ENCODE measurements at regions not wholly inside any gene's neighbourhood (a gene's known extent, or its start where the extent isn't known, plus 50 kb on each side); places are given as distances from the start of the nearest gene placed in this dataset.

DNA sequence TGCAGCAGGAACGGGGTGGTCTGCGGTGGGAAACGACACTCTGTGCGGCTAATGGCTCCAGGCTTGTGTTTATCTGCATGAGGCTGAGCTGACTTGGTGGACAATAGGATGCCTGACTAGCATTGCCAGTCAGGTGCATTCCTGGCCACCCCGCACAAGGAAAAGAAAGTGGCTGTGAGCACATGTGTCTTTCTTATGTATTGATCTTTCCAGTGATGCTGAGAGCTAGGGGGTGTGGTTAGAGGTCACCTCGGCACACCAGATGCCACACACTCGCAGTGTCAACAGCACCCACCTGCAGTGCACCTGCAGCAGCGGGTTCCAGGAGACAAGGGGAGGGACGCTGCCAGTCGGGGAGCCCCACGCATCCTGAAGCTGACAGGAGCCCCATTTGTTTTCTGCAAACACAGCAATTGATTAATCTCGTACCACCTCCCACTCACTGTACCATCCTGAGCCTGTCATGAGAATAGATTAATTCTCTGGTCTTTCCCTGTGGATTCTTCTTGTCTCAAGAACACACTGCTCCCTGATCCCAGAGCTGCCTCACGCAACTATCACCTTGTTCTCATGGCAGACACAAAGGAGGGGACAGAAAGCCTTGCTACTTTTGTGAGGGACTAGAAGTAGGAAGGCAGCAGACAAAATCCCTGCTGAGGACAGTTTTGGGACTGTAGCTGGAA lies 251.7 kb upstream of the WWC1 start:
- DNase-seq: no peak

DNA sequence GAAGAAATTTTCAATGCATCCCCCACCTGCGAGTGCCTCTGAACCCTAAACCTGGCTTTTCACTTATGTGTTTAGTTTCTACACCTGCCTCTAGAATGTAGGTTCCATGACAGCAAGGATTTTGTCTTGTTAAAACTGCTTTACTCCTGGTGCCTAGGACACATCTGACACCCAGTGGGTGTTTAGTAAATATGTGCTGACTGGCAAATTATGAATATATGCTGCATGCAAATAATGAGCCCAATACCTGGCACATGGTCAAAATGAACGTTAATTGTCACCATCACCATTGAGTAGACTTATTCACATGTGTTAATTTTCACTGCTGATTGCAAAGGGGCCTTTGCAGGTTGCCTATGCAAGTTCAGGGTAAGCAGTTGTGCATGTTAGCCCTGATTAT lies 249.9 kb upstream of the WWC1 start:
- DNase-seq: no peak

DNA sequence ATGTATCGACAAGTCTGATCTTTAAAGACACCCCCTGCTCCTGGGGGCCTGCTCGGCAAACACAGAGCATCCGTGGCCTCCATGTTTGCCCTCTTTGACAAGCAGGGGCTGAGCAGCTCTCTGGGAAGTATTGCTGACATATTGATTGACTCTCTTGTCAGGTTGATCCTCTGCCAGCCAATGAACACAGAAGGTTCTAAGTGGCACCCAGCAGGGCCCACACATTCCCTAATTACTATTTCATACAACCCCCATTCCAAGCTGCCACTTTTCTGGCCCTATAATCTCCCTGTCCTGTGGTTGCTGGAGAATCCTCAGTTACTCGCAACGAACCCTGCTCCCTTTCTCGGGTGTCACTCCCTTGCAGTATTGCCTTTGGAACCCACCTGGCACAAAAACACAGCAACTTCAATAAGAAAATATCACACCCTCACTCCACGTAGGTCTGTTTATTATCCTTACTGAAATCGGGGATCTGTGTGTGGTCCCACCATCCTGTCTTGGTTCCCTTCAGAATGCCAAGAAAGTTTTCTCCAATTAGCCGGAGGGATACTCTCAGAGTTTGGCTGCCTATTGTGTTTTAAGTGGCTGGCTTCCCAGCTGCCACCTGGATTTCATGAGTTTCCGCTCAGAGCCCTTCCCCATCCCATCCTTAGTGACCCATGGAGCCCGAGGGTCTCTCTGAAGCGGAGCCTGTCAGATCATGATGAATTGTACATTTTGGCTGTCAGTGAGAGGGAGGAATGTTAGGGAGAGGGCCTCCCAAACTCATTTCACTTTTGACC lies 249.0 kb upstream of the WWC1 start:
- DNase-seq: peak in 1 of 3 donors; percentile 51

DNA sequence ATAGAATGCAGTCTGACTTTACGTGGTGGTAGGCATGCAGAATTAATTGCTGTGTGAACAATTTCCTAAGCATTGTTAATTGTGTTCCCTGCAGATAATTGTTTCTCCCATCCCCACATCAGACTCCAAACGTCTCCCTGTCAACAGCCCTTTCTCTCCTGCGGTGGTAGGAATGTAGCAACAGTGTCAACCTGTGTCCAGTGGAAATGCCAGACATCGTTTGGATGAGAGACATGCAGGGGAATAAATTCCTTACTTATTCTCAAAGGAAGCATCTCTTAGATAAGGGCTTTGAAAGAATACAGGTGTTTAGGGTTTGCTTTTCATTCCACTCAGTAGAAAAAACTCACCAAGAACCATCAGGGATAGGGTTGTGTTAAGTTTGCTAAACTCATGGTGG lies 245.3 kb upstream of the WWC1 start:
- DNase-seq: no peak

DNA sequence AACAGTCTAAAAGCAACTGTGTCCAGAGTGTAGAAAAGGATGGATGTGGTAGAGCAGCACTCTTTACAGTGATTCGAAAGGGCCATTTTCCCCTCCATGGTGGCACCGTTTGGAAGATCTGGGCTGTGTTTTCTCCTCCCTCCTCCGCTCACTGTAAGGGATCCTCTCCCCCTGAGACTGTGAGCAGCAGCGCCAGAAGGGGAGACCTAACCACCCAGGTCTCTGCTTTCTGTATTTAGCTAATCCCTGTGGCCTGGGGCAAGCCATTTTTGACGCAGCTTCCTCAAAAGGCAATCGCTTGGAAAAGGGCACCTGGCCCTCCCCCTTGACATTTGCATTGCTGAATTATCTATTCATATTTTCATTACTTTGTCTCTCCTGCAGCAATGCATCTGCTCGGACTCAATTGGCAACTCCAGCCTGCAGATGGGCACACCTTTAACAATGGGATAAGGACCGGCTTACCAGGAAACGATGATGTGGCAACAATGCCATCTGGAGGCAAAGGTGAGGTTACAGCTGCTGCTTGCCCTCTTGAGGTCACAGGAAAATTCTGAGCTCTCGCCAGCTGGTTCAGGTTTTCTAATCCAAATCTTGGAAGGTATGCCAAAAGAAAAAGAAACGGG lies 244.3 kb upstream of the WWC1 start:
- DNase-seq: peak in 1 of 3 donors; percentile 23

DNA sequence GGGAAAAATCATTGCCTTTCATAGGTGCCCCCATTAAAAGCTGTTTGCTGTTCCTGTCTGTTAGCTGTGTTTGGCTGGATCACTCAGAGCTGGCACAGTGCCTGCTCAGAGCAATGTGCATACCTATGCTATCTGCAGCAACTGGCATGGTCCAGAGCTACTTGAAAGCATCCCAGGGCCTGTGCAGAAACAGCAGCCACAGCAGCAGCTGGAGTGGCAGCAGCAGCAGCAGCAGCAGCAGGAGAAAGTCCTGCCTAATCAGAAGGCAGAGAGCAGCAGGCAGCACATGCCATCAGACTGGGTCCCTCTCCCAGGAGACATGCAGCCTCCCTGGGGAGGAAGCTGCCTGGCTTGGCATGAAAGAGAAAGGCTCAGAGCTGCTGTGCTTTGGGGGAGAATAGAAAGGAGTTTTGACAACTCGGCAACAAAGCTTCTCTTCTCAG lies 243.8 kb upstream of the WWC1 start:
- DNase-seq: peak in 1 of 3 donors; percentile 13

DNA sequence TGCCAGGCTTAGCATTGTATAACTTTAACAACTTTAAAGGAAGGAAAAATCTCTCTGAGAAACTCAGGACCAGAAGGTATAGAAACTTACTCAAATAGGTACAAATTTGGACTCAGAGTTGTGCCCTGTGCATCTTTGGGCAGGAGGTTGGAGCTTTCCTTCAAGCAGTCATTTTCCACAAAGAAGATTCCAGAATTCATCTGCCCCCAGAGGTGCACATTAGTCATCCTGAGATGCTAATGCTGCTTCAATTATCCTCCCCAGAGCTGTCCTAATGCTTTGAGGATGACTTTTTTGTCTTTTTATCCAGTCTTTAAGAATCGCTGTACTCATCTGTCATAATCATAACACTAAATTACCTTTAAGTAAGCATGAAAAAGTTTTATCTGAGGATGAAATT lies 243.0 kb upstream of the WWC1 start:
- DNase-seq: no peak

DNA sequence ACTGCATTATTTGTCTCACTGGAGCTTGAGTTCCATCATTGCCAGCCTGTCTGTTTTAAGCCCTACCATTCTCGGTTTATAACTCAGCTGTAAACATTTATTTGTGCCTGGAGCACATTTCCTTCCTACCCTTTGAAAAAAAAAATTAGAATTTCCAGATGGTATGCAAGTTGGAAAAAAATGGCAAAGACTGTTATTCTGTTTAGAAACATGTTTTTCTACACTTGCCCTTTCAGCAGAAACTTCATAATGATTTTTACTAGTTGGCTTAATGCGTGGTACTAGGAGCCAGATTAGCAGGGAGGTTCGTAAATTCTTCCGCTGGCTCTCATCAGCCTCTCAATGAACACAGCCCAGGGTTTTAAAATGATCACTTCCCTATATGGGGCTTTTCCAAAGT lies 238.8 kb upstream of the WWC1 start:
- peak in 1 of 3 donors; percentile 10 for DNase-seq

DNA sequence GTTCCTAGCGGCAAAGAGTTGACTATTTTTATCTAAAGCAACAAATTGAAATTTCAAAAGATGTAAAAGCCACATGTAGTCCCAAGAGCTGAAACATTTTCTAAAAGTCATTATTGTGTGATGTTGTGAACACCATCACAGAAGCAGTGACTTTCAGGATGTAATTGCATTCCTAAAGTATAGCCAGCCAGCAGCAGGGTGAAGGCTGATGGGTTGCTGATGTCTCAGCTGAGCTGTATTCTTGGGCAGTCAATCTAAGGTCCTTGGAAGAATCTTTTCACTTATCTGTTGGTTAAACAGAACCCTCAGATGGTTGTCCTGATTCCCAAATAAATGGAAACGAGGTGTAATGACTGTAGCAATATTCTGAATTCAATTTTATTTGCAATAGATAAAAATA lies 237.4 kb upstream of the WWC1 start:
- no peak for DNase-seq

DNA sequence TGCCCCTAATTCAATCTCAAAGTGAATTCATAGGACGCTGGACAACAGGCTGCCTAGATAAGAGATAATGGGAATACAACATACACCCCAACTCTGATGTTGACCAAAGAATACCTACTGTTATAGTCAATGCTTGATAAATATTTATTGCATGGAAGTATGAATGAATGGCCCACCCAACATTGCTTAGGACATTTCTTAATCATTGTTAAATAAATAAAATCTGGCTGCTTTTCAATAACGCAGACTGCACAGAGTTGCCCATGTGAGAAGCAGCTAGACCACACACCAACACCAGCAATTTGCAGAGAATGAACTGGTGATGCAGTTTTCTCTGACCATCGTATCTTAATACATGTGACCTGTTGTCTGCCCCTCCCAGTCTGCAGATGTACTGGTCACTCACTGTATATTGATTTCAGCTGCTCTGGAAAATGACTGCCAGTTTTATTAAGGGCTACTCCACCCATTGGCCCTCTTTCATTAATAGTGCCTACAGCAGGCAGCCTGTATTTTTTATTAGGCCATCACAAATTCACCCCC lies 236.2 kb upstream of the WWC1 start:
- DNase-seq: no peak

DNA sequence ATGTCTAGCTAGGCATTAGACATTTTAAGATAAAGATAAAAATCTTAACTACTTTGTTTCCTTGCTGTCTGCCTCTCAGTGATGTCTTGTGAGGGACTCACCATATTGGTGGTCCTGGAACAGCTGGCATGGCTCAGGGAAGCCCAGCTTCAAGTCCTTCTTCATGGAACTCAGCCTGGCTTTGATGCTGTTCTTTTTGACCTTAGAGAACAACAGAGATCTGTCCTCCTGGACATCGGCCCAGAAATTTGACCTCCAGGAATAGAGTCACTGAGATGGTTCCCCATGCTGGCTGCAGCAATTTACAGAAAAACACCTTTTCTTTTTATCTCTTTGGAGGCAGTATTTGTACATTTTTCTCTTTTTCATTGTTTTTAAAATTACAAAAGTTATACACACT lies 235.5 kb upstream of the WWC1 start:
- DNase-seq: no peak

DNA sequence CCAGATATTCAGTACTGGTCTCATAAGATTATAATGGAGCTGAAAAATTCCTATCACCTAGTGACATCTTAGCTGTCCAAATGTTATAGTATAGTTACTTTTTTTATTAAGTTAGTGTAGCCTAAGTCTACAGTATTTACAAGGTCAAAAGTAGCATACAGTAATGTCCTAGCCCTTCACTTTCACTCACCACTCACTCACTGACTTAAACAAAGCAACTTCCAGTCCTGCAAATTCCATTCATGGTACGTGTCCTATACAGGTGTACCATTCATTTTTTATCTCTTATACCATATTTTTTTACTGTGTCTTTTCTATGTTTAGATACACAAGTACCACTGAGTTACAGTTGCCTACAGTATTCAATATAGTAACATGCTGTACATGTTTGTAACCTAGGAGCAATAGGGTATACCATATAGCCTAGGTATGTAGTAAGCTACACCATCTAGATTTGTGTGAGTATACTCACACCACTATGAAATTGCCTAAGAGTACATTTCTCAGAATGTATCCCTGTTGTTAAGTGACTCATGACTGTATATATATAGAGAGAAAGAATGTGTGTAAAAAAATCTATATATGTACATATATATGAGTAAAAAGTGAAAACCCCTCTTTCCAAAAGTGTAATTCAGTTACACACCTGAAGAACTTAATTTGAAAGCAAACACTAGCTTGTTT lies 234.8 kb upstream of the WWC1 start:
- DNase-seq: no peak

DNA sequence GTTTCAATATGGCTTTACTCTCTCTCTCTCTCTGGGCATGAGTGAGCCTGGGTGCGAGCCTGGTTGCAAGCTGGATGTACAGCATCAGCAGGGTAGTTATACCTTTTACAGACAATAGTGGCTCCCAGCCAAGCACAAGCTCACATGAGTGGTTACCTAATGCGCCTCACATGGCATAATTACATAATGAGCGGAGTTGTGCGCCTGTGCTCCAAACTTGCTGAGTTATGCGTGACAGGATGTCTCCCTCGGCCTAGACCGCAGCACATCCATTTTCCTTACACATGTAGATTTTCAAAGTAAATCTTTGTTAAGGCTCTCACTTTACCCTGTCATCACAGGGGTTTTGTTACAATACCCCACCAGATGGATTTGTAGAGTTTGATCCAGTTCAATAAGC lies 233.5 kb upstream of the WWC1 start:
- no peak for DNase-seq

DNA sequence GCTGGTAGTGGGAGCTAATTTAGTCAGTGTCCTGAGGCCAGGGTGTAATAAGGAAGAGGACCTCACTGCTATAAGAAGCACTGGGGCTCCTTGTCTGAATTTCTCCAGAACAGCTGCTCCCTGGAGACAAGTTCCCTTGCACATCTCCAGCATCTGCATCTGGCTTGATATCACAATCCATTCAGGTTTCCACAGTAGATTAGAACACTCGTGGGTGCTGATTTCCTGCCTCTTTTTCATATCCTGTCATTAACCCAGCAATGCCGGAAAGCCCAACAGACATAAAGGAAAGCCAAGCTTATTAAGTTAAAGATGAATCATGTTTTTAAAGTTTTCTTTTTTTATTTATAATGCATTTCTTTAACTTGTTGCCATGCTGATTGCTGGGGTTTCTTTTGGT lies 232.3 kb upstream of the WWC1 start:
- DNase-seq: no peak

DNA sequence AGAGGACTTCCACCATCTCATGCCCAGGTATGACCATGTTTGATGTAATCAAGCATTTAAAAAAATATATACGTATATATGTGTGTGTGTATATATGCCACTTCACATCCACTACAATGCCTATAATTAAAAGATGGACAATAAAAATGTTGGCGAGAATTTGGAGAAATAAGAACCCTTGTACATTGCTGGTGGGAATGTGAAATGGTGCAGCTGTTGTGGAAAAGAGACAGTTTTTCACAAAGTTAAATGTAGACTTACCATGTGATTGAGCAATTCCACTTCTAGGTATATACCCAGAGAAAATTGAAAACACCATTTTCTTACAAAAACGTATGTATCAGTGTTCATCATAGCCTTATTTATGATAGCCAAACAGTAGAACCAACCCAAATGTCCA lies 229.2 kb upstream of the WWC1 start:
- no peak for DNase-seq

DNA sequence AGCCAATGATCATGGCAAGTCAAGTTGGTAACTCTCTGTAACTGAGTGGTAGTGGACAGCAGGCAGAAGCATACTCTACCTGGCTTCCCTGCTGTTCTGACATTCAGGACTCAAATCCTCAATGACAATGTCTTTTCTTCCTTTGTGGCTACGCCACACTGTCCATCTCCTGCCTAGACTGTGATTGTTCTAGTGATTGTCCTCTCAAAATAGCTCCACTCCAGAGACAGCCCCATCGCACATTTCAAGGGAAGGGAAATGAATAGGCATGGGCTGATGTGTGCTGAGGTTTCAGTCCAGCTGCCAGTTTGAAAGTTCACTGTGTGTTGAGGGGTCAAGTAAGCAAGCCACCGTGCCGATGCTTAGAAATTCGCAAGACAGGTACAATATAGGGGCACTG lies 227.0 kb upstream of the WWC1 start:
- no peak for DNase-seq

DNA sequence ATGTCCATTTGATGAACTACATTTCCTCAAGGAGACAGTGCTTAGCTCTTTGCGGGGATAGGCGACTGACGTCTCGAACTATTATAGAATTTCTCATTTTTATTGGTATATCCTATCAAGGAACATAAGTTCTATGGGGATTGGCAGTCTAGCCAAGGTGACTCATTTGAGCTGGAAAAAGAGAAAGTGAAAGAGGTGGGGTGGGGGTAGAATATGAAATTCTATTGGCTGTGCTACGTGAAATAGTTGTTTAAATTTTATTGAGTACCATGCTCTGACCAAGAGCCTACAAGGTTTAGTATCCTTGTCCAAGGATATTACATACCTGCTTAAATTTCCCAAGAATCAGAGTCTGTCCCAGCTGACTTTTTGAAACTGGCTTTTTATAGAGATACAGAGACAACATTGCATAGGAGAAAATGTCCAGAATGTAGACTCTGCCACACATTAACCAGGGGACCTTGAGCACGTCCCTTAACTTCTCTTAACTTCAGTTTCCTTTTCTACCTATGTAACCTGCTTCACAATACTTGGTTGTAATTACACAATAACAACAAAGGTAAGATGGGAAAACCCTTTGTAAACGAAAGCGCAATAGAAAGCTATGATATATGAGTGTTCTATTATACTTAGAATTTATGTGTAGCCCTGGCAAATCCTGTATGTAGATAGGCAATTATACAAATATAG lies 226.4 kb upstream of the WWC1 start:
- no peak for DNase-seq

DNA sequence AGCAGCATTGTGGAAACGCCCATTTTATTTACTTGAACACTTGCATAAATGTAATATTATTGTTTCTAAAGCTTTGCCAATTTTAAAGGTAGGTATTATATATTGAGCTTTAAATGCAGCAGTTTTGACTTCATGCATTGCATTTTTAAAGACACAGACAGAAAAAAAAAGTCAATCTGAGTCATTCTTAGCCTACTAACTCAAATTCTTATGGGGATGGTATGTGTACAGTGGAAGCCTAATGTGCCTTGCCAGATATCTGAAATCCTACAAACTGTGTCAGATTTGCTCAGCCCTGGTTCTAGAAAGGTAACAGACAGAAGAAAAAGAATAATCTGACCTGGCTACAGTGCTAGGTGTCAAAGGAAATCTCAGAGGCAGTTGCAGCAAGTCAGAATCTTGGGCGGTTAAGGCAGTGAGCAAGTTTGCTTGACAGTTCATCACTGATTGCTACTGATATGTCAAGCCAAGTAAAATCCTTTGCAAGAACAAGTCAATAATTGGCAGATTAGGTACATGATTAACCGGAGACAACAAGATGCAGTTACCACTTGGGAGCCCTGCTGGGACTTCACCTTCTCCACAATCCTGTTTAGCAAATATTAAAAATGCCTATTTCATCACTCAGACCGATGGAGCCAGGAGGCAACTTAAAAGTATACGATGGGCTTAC lies 224.8 kb upstream of the WWC1 start:
- DNase-seq: no peak

DNA sequence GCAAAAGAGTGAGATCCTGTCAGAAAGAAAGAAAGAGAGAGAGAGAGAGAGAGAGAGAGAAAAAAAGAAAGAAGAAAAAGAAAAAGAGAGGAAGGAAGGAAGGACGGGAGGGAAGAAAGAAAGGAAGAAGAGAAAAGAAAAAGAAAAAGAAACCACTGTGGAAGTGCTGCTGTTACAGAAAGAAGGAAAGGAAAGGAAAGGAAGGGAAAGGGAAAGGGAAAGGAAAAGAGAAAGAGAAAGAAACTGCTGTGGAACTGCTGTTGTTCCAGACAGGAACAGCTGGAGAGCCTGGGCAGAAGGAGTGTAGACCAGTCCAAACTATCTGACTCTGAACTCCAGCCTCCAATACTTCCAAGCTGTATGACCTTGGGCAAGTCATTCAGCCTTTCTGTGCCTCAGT lies 220.7 kb upstream of the WWC1 start:
- DNase-seq: no peak

DNA sequence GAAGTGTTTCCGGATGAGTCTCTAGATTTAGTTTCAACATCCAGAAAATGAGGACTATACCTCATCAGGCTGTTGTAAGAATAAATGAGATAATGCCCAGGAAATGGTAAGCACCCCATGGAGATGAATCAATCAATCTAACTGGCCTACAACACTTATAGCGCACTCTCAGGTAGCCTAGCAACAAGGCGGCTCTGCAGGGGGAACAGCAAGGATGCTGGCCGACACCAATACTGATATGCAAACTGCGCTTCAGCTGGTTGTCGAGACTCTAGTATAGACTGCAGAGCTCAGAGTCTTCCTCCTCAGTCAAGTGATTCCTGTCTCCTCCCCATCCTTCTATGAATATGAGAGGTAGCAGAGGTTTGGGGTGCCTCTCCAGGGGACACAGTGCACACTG lies 218.8 kb upstream of the WWC1 start:
- DNase-seq: no peak

DNA sequence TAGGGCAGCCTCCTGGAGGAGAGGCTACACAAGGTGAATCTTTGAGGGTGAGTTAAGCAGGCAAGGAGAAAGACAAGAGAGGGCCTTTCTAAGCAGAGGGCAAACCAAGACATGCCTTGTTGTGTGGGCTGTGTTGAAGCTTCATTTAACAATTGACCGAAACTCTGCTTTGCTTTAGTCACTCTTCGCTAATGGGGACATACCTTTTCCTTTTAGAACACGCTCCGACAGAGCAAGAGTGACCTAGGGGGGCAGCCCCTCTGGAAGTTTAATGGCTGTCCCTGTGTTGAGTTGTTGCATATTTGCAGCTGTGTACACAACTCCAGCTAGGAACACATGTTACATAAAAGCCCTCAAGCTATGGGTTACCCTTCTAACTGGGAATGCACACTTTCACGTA lies 218.1 kb upstream of the WWC1 start:
- no peak for DNase-seq

All from muscle of back (tissue), 3 donors.